Caco-2 (cell line): ENCODE measurements at regions not wholly inside any gene's neighbourhood (a gene's known extent, or its start where the extent isn't known, plus 50 kb on each side); places are given as distances from the start of the nearest gene placed in this dataset.

Source experiments
- BruUV-seq: library from RNA; stranded (reverse); fragments of 400-500 nt; replicated peaks from 2 replicates; lab custom pipeline; 2021; lab: Mats Ljungman, UMichigan
- CTCF ChIA-PET: fragments of 300-600 bp; sonication (Branson Sonifier 250); formaldehyde crosslinking; loops from one replicate; lab custom pipeline; 2022; ENCODE audit warnings: antibody characterized with exemption; lab: Charles Lee
- POLR2A ChIA-PET: fragments of 300-600 bp; sonication (Branson Sonifier 250); formaldehyde crosslinking; loops from one replicate; lab custom pipeline; 2022; ENCODE audit warnings: antibody characterized with exemption; lab: Charles Lee
- DNase-seq, 2 experiments: peaks; one replicate each; pipeline versions ENCODE4 v3.0.0 to v3.0.0-alpha.2; 2020 to 2022
- H3K27me3 ChIP-seq: replicated peaks from 2 replicates; pipeline ENCODE4 v1.6.0; 2011; ENCODE audit warnings: low read length; ENCODE audit not compliant: control insufficient read depth, insufficient read depth
- H3K36me3 ChIP-seq: 2 replicates; pipeline ENCODE4 v1.5.1; 2011; ENCODE audit warnings: low read length; ENCODE audit not compliant: control insufficient read depth, insufficient read depth
- H3K4me1 ChIP-seq: fragments of 250-450 bp; sonication (Bioruptor Pico); 2 replicates; pipeline ENCODE4 v1.5.1; 2020; ENCODE audit warnings: mild to moderate bottlenecking
- H3K4me3 ChIP-seq: 2 replicates; pipeline ENCODE4 v1.5.1; 2011; ENCODE audit warnings: low read depth, mild to moderate bottlenecking, control low read depth, low read length
- H3K9me3 ChIP-seq: fragments of 250-450 bp; sonication (Bioruptor Pico); 2 replicates; pipeline ENCODE4 v1.5.1; 2020; ENCODE audit warnings: mild to moderate bottlenecking, moderate library complexity
- H3K27ac Mint-ChIP-seq: one replicate; pipeline ENCODE4 v1.8.0; 2022; ENCODE audit warnings: mixed read lengths; ENCODE audit not compliant: unreplicated experiment
- H3K27me3 Mint-ChIP-seq: one replicate; pipeline ENCODE4 v1.8.0; 2022; ENCODE audit warnings: mixed read lengths; ENCODE audit not compliant: insufficient read depth, unreplicated experiment
- H3K36me3 Mint-ChIP-seq: one replicate; pipeline ENCODE4 v1.8.0; 2022; ENCODE audit warnings: mild to moderate bottlenecking, mixed read lengths; ENCODE audit not compliant: insufficient read depth, unreplicated experiment
- H3K4me1 Mint-ChIP-seq: one replicate; pipeline ENCODE4 v1.8.0; 2022; ENCODE audit warnings: low read depth, mixed read lengths; ENCODE audit not compliant: unreplicated experiment
- H3K4me3 Mint-ChIP-seq: one replicate; pipeline ENCODE4 v1.8.0; 2022; ENCODE audit warnings: mild to moderate bottlenecking, moderate library complexity, mixed read lengths; ENCODE audit not compliant: unreplicated experiment
- H3K9me3 Mint-ChIP-seq: one replicate; pipeline ENCODE4 v1.8.0; 2022; ENCODE audit warnings: mixed read lengths; ENCODE audit not compliant: unreplicated experiment
- CTCF ChIP-seq, 2 experiments: fragments of 200-600 bp in 1 of 2; IDR thresholded peaks; 1 replicate in 1 of 2; 2 replicates in 1 of 2; pipeline versions ENCODE4 v1.5.1 to v1.8.0; 2011 to 2022; ENCODE audit warnings: antibody characterized with exemption in 1 of 2, control low read depth in 1 of 2, inconsistent platforms in 1 of 2, low read depth in 1 of 2, low read length in 1 of 2, mild to moderate bottlenecking in 1 of 2, moderate library complexity in 1 of 2; ENCODE audit not compliant: insufficient read depth in 1 of 2, severe bottlenecking in 1 of 2, unreplicated experiment in 1 of 2
- intact Hi-C: fragments of 100-400 bp; cut with micrococcal nuclease; formaldehyde crosslinking; loops from one replicate; pipeline ENCODE4 v1.10.0; 2022; ENCODE audit not compliant: unreplicated experiment

GRCh38 chr2:18301421-18302139 is 258.9 kb downstream of the RDH14 start:
- peaks cover 9% of the 10 kb centered on the region for H3K9me3 Mint-ChIP-seq
- intact Hi-C loops = no loop called here
- H3K4me3 ChIP-seq = no peak overlapping the region
- peaks cover 7% of the 10 kb centered on the region for H3K36me3 Mint-ChIP-seq
- no peak overlapping the region for H3K4me3 Mint-ChIP-seq
- CTCF ChIA-PET = no interaction called here
- H3K27ac Mint-ChIP-seq = no peak overlapping the region
- no peak for DNase-seq
- no peaks in the 10 kb centered on the region for H3K36me3 ChIP-seq
- POLR2A ChIA-PET = no interaction called here
- no peaks in the 10 kb centered on the region for H3K27me3 Mint-ChIP-seq
- no peaks in the 10 kb centered on the region for H3K27me3 ChIP-seq
- H3K4me1 ChIP-seq = peaks cover 38% of the 10 kb centered on the region
- BruUV-seq = no TSS peak
- no peak for TF ChIP-seq CTCF (IDR thresholded peaks at IDR 0.05; ENCODE audit: insufficient read depth in 1 of 2, low read depth in 1 of 2, low read length in 1 of 2, severe bottlenecking in 1 of 2, unreplicated experiment in 1 of 2)
- H3K9me3 ChIP-seq = no peaks in the 10 kb centered on the region
- peaks cover 18% of the 10 kb centered on the region for H3K4me1 Mint-ChIP-seq

GRCh38 chr2:18299423-18300212 is 260.8 kb downstream of the RDH14 start:
- ChIA-PET CTCF (no interaction called here), POLR2A (no interaction called here)
- H3K4me1 ChIP-seq = peaks cover 38% of the 10 kb centered on the region
- H3K27ac Mint-ChIP-seq = peak overlapping the region; percentile 94
- DNase-seq = peak; percentile 85 to 91
- no TSS peak for BruUV-seq
- no peaks in the 10 kb centered on the region for H3K9me3 Mint-ChIP-seq
- no peaks in the 10 kb centered on the region for H3K36me3 ChIP-seq
- H3K9me3 ChIP-seq = no peaks in the 10 kb centered on the region
- H3K4me3 Mint-ChIP-seq = peak overlapping the region; percentile 72
- TF ChIP-seq CTCF (IDR thresholded peaks at IDR 0.05; ENCODE audit: insufficient read depth in 1 of 2, low read depth in 1 of 2, low read length in 1 of 2, severe bottlenecking in 1 of 2, unreplicated experiment in 1 of 2) = no peak
- H3K27me3 ChIP-seq = no peaks in the 10 kb centered on the region
- intact Hi-C loops = loop anchor here (1.0 to 2.0 kb wide), 5 partner anchors 12 to 89 kb away; no protein-coding TSS in a partner anchor
- H3K27me3 Mint-ChIP-seq = no peaks in the 10 kb centered on the region
- H3K4me1 Mint-ChIP-seq = peaks cover 18% of the 10 kb centered on the region
- 0 out of 2 replicates have a peak overlapping the region, but pooled peaks have one; percentile 9 for H3K4me3 ChIP-seq
- peaks cover 7% of the 10 kb centered on the region for H3K36me3 Mint-ChIP-seq

GRCh38 chr2:18297534-18298058 is 262.9 kb downstream of the RDH14 start:
- H3K36me3 Mint-ChIP-seq = peaks cover 7% of the 10 kb centered on the region
- peaks cover 38% of the 10 kb centered on the region for H3K4me1 ChIP-seq
- H3K4me3 ChIP-seq = no peak overlapping the region
- no peaks in the 10 kb centered on the region for H3K36me3 ChIP-seq
- intact Hi-C loops = loop anchor here (2.0 kb wide), 1 partner anchor 65 kb away; no protein-coding TSS in a partner anchor
- H3K27me3 Mint-ChIP-seq = no peaks in the 10 kb centered on the region
- peaks cover 18% of the 10 kb centered on the region for H3K4me1 Mint-ChIP-seq
- no peak for TF ChIP-seq CTCF (IDR thresholded peaks at IDR 0.05; ENCODE audit: insufficient read depth in 1 of 2, low read depth in 1 of 2, low read length in 1 of 2, severe bottlenecking in 1 of 2, unreplicated experiment in 1 of 2)
- no peaks in the 10 kb centered on the region for H3K9me3 Mint-ChIP-seq
- POLR2A ChIA-PET = no interaction called here
- no peak overlapping the region for H3K27ac Mint-ChIP-seq
- H3K27me3 ChIP-seq = no peaks in the 10 kb centered on the region
- no peak for DNase-seq
- CTCF ChIA-PET = no interaction called here
- no TSS peak for BruUV-seq
- H3K4me3 Mint-ChIP-seq = no peak overlapping the region
- no peaks in the 10 kb centered on the region for H3K9me3 ChIP-seq
